Esophagus muscularis mucosa (tissue), 3 donors: ENCODE measurements at regions not wholly inside any gene's neighbourhood (a gene's known extent, or its start where the extent isn't known, plus 50 kb on each side); places are given as distances from the start of the nearest gene placed in this dataset.

Experiments
- CTCF ChIP-seq, 3 experiments: fragments of 200-600 bp in 2 of 3; fragments of 450-650 bp in 1 of 3; sonication (generic) in 2 of 3; IDR thresholded peaks; one replicate each; pipeline ENCODE4 v1.5.1; 2017 to 2019; ENCODE audit warnings: antibody characterized with exemption in 3 of 3, mild to moderate bottlenecking in 2 of 3, moderate library complexity in 1 of 3
- POLR2A ChIP-seq: fragments of 450-650 bp; IDR thresholded peaks from one replicate; pipeline ENCODE4 v1.6.1; 2017; ENCODE audit warnings: antibody characterized with exemption, moderate library complexity, mild to moderate bottlenecking, low read depth

GRCh38 chr3:127427666-127428065, 139.8 kb upstream of the PRR20G start:
- no peak for TF ChIP-seq POLR2A
- TF ChIP-seq CTCF (IDR thresholded peaks at IDR 0.05) = no peak
